Left cardiac atrium (tissue), 4 donors: ENCODE measurements at regions not wholly inside any gene's neighbourhood (a gene's known extent, or its start where the extent isn't known, plus 50 kb on each side); places are given as distances from the start of the nearest gene placed in this dataset.

Experiments
- ATAC-seq, 2 donors: fragments of 200-7000 bp; cut with Tn5 transposase; one replicate each; pipeline ENCODE4 v1.9.1; 2020; ENCODE audit warnings: mild to moderate bottlenecking in 2 of 2, moderate library complexity in 2 of 2
- DNase-seq: peaks from one replicate; pipeline ENCODE4 v3.0.0-alpha.2; 2020
- intact Hi-C, 2 donors: fragments of 100-400 bp; cut with DNase I; formaldehyde crosslinking; loops; one replicate each; pipeline versions ENCODE4 v1.14.1 to v1.15.1; 2022 to 2023
- donor health status: DM: no; HTN: yes; CAD: no.
- donor health status: DM: no; HTN: yes; CAD: no; lungs with severe emphysema.
- donor health status: DM: yes; HTN: yes; CAD: no.
- donor health status: Dilated cardiomyopathy.

- ATAC-seq, result no peak
These were observed 83.1 kb upstream of the ERRFI1 start for GRCh38 chr1:8109216-8109615.

GRCh38 chr1:8107897-8108296 lies 81.8 kb upstream of the ERRFI1 start:
- DNase-seq (no peak), ATAC-seq (no peak)
- intact Hi-C loops, result no loop called here

More at GRCh38 chr1:8109216-8109615, 83.1 kb upstream of the ERRFI1 start:
- DNase-seq, result no peak
- intact Hi-C loops, result no loop called here

GRCh38 chr1:8104278-8105236 lies 78.4 kb upstream of the ERRFI1 start:
- ATAC-seq, result no peak
- no peak for DNase-seq
- intact Hi-C loops, result no loop called here

- DNase-seq (no peak), ATAC-seq (no peak)
- intact Hi-C loops, result no loop called here
These were observed 71.8 kb upstream of the ERRFI1 start for GRCh38 chr1:8097908-8098307.

- peak; percentile 30 to 88 for ATAC-seq
- intact Hi-C loops, result no loop called here
- DNase-seq, result no peak
These were observed 71.1 kb upstream of the ERRFI1 start for GRCh38 chr1:8097077-8097799.

- DNase-seq (no peak), ATAC-seq (peak in 1 of 2 donors; percentile 69)
- intact Hi-C loops, result no loop called here
These were observed 70.2 kb upstream of the ERRFI1 start for GRCh38 chr1:8096105-8097011.

GRCh38 chr1:8095584-8095983 lies 69.5 kb upstream of the ERRFI1 start:
- DNase-seq (no peak), ATAC-seq (no peak)
- intact Hi-C loops, result no loop called here

GRCh38 chr1:8094481-8095241 lies 68.6 kb upstream of the ERRFI1 start:
- intact Hi-C loops, result no loop called here
- DNase-seq (no peak), ATAC-seq (peak in 1 of 2 donors; percentile 69)

- intact Hi-C loops, result no loop called here
- ATAC-seq (no peak), DNase-seq (no peak)
These were observed 67.3 kb upstream of the ERRFI1 start for GRCh38 chr1:8093221-8093980.

GRCh38 chr1:8092657-8093056 lies 66.5 kb upstream of the ERRFI1 start:
- intact Hi-C loops, result no loop called here
- DNase-seq, result no peak
- ATAC-seq, result no peak

GRCh38 chr1:8091691-8092090 lies 65.6 kb upstream of the ERRFI1 start:
- intact Hi-C loops, result no loop called here
- no peak for ATAC-seq
- DNase-seq, result no peak

- ATAC-seq, result peak in 1 of 2 donors; percentile 69
- DNase-seq, result no peak
- intact Hi-C loops, result no loop called here
These were observed 64.2 kb upstream of the ERRFI1 start for GRCh38 chr1:8090241-8090702.

GRCh38 chr1:8089535-8090228 lies 63.6 kb upstream of the ERRFI1 start:
- DNase-seq, result no peak
- ATAC-seq, result peak in 1 of 2 donors; percentile 22
- intact Hi-C loops, result no loop called here

GRCh38 chr1:8086055-8086454 lies 59.9 kb upstream of the ERRFI1 start:
- no peak for ATAC-seq
- DNase-seq, result no peak
- intact Hi-C loops, result no loop called here

GRCh38 chr1:8084913-8085312 lies 58.8 kb upstream of the ERRFI1 start:
- no peak for DNase-seq
- no peak for ATAC-seq
- intact Hi-C loops, result no loop called here

- ATAC-seq (peak; percentile 27 to 59), DNase-seq (no peak)
- intact Hi-C loops, result no loop called here
These were observed 57.8 kb upstream of the ERRFI1 start for GRCh38 chr1:8083739-8084484.

GRCh38 chr1:8082945-8083344 lies 56.8 kb upstream of the ERRFI1 start:
- intact Hi-C loops, result no loop called here
- DNase-seq (no peak), ATAC-seq (peak; percentile 75 to 88)
